ENCODE measurements at regions not wholly inside any gene's neighbourhood (a gene's known extent, or its start where the extent isn't known, plus 50 kb on each side); places are given as distances from the start of the nearest gene placed in this dataset.

DNA sequence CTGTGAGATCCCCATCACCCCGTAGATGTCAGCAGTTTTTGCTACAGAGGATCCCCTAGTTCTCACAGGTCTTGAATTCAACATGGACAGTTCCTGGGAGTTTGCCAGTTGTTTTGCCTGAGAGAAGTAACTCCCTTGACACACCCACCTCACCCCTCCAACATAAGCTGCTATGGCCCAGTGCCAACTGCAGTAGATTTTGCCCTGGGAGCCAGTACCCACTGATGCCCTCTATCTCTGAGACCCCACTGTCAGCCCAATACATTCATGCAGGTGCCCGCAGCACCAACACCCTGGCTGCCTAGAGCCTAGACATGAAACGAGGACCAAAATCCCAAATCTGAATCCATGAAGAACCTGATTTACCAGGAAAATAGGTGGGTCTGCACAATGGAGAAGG lies 583.9 kb upstream of the CTNND2 start:
- no peak overlapping the region for H3K4me2 ChIP-seq (ENCODE audit: insufficient read depth in 1 of 2, low read depth in 2 of 2, low read length in 2 of 2)
- no peaks in the 10 kb centered on the region for H3K79me1 ChIP-seq (ENCODE audit: low read depth, low read length)
- no peaks in the 10 kb centered on the region for H3K4me1 ChIP-seq (replicated peaks in 1 of 4; ENCODE audit: control insufficient read depth in 3 of 4, insufficient read depth in 4 of 4, low read length in 3 of 4)
- no peak overlapping the region for H3K9ac ChIP-seq (replicated peaks in 1 of 4; ENCODE audit: extremely low read depth in 1 of 4, low read depth in 3 of 4, low read length in 3 of 4)
- no peak for FAIRE-seq
- H3K4me3 ChIP-seq (ENCODE audit: extremely low read depth in 1 of 4, insufficient read depth in 2 of 4, low read depth in 3 of 4, low read length in 4 of 4): no peak overlapping the region
- no peak overlapping the region for H3K18ac ChIP-seq (ENCODE audit: extremely low read depth, low read length)
- H3K27me3 ChIP-seq (replicated peaks in 1 of 4; ENCODE audit: control insufficient read depth in 3 of 4, extremely low read depth in 1 of 4, insufficient read depth in 3 of 4, low read length in 3 of 4): no peaks in the 10 kb centered on the region
- no peak overlapping the region for H2AFZ ChIP-seq (ENCODE audit: low read length)
- ChIA-PET POLR2A (ENCODE audit: partially characterized antibody) (no interaction called here), CTCF (ENCODE audit: partially characterized antibody) (no interaction called here)
- no peaks in the 10 kb centered on the region for H3K23me2 ChIP-seq (ENCODE audit: low read depth, low read length)
- H3K9me3 ChIP-seq (ENCODE audit: insufficient read depth in 2 of 2, low read depth in 1 of 2, low read length in 1 of 2): no peaks in the 10 kb centered on the region
- H2BK5ac ChIP-seq (ENCODE audit: low read depth, low read length): no peak overlapping the region
- no peak overlapping the region for H4K5ac ChIP-seq (ENCODE audit: insufficient read length, low read depth, low read length)
- no peak overlapping the region for H4K91ac ChIP-seq (replicated peaks; ENCODE audit: insufficient read length, low read length)
- no peaks in the 10 kb centered on the region for H3K36me3 ChIP-seq (ENCODE audit: control insufficient read depth in 2 of 4, insufficient read depth in 4 of 4, low read length in 3 of 4)
- no peak overlapping the region for H2BK20ac ChIP-seq (ENCODE audit: low read length)
- no peak overlapping the region for H2BK120ac ChIP-seq (replicated peaks; ENCODE audit: low read depth, low read length)
- H3K27ac ChIP-seq (ENCODE audit: low read depth, low read length): no peak overlapping the region
- 85% methylated on average over 3 of the region's 3 CpGs; no CpG with 5 or more reads in 1 of the 2 experiments for WGBS, 2 experiments (ENCODE audit: extremely low coverage in 1 of 2, insufficient coverage in 1 of 2, insufficient read length in 1 of 2, insufficient replicate concordance in 2 of 2, low coverage in 1 of 2, low lambda C conversion rate in 2 of 2, missing lambda C conversion rate in 1 of 2)
- no peaks in the 10 kb centered on the region for H4K20me1 ChIP-seq (replicated peaks in 1 of 2; ENCODE audit: control insufficient read depth in 1 of 2, insufficient read depth in 2 of 2, low read length in 2 of 2)
- H4K8ac ChIP-seq (ENCODE audit: extremely low read depth, insufficient read depth, low read length): no peak overlapping the region
- H2BK15ac ChIP-seq (ENCODE audit: low read length): no peak overlapping the region
- no peak overlapping the region for H3K56ac ChIP-seq (replicated peaks; ENCODE audit: insufficient read length, low read depth, low read length)
- no peak for DNase-seq (ENCODE audit: low read depth in 1 of 2, low spot score in 2 of 2)
- H3K4ac ChIP-seq (replicated peaks; ENCODE audit: insufficient read length, low read depth, low read length): no peak overlapping the region
- H3K79me2 ChIP-seq (ENCODE audit: control insufficient read depth in 1 of 2, insufficient read depth in 2 of 2, low read length in 2 of 2): no peaks in the 10 kb centered on the region
- H3K23ac ChIP-seq (ENCODE audit: insufficient read length): no peak overlapping the region
- H2BK12ac ChIP-seq (ENCODE audit: low read depth, low read length): no peak overlapping the region
- no peak overlapping the region for H3K14ac ChIP-seq (ENCODE audit: insufficient read length)
- no peak overlapping the region for H2AK5ac ChIP-seq (ENCODE audit: low read depth, low read length)
- TF ChIP-seq CREB1 (IDR thresholded peaks at IDR 0.05): no peak
- TF ChIP-seq FOSL1 (IDR thresholded peaks at IDR 0.05; ENCODE audit: insufficient read depth, low read depth, low read length): no peak
- no peak for TF ChIP-seq SUZ12 (IDR thresholded peaks at IDR 0.05; ENCODE audit: low read length)
- TF ChIP-seq HDAC2 (IDR thresholded peaks at IDR 0.05; ENCODE audit: borderline replicate concordance in 1 of 2, low read depth in 2 of 2, low read length in 2 of 2): no peak
- TF ChIP-seq JUND (IDR thresholded peaks at IDR 0.05; ENCODE audit: low read length): no peak
- TF ChIP-seq CHD2 (IDR thresholded peaks at IDR 0.05; ENCODE audit: low read length): no peak
- TF ChIP-seq TCF12 (IDR thresholded peaks at IDR 0.05; ENCODE audit: low read depth, low read length): no peak
- no peak for TF ChIP-seq KDM5A (IDR thresholded peaks at IDR 0.05; ENCODE audit: low read length)
- no peak for TF ChIP-seq NRF1 (IDR thresholded peaks at IDR 0.05; ENCODE audit: low read depth, low read length)
- TF ChIP-seq TAF7 (optimal IDR thresholded peaks at IDR 0.05; ENCODE audit: borderline replicate concordance, low read depth, low read length): no peak
- TF ChIP-seq SAP30 (IDR thresholded peaks at IDR 0.05; ENCODE audit: insufficient read depth, insufficient replicate concordance, low read length): no peak
- no peak for TF ChIP-seq POU5F1 (IDR thresholded peaks at IDR 0.05; ENCODE audit: low read depth, low read length)
- TF ChIP-seq RAD21 (IDR thresholded peaks at IDR 0.05 in 1 of 2, conservative IDR thresholded peaks at IDR 0.05 in 1 of 2; ENCODE audit: low read depth in 2 of 2, low read length in 2 of 2): no peak
- no peak for TF ChIP-seq SIX5 (IDR thresholded peaks at IDR 0.05; ENCODE audit: low read depth, low read length)
- no peak for TF ChIP-seq BCL11A (IDR thresholded peaks at IDR 0.05; ENCODE audit: low read depth in 2 of 2, low read length in 2 of 2)

All from H1 (cell line).